SK-N-SH (cell line): ENCODE measurements at regions not wholly inside any gene's neighbourhood (a gene's known extent, or its start where the extent isn't known, plus 50 kb on each side); places are given as distances from the start of the nearest gene placed in this dataset.

ENCODE experiments used
- CTCF ChIA-PET: fragments of 300-600, 350-600 bp; formaldehyde crosslinking; extraction: SDS; loops from one replicate; lab custom pipeline; 2021; lab: Yijun Ruan, JAX
- POLR2A ChIA-PET: fragments of 350-600 bp; sonication (Branson Sonifier 250); formaldehyde crosslinking; extraction: SDS; loops from one replicate; lab custom pipeline; 2020; ENCODE audit warnings: antibody characterized with exemption, inconsistent platforms; lab: Yijun Ruan, JAX
- DNase-seq: peaks from one replicate; pipeline ENCODE4 v3.0.0; 2012
- H2AFZ ChIP-seq: fragments of 200-600 bp; sonication (generic); 2 replicates; pipeline ENCODE4 v1.8.1; 2016; ENCODE audit warnings: antibody characterized with exemption, mild to moderate bottlenecking, low read depth
- H3F3A ChIP-seq: fragments of 200-600 bp; sonication (generic); replicated peaks from 2 replicates; pipeline ENCODE3; 2016; ENCODE audit warnings: antibody characterized with exemption, mild to moderate bottlenecking; ENCODE audit not compliant: insufficient read depth
- H3K27ac ChIP-seq, 2 experiments: fragments of 200-500 bp in 1 of 2; fragments of 200-600 bp in 1 of 2; sonication (Bioruptor generic) in 1 of 2; sonication (generic), shearing (Covaris generic) in 1 of 2; 2 replicates each; pipeline versions ENCODE4 v1.5.1 to v1.6.1; 2014 to 2016; ENCODE audit warnings: low read depth in 2 of 2, inconsistent platforms in 1 of 2, low read length in 1 of 2, mild to moderate bottlenecking in 1 of 2, mixed read lengths in 1 of 2
- H3K27me3 ChIP-seq: fragments of 200-600 bp; sonication (generic), shearing (Covaris generic); 2 replicates; pipeline ENCODE4 v1.6.1; 2016; ENCODE audit warnings: mixed run types; ENCODE audit not compliant: insufficient read depth
- H3K36me3 ChIP-seq, 2 experiments: fragments of 200-500 bp in 1 of 2; fragments of 200-600 bp in 1 of 2; sonication (Bioruptor generic) in 1 of 2; sonication (generic) in 1 of 2; replicated peaks in 1 of 2; 2 replicates each; pipeline versions ENCODE3 to v1.5.1; 2014 to 2016; ENCODE audit warnings: low read length in 1 of 2, mild to moderate bottlenecking in 1 of 2; ENCODE audit not compliant: insufficient read depth in 2 of 2, control insufficient read depth in 1 of 2
- H3K4me1 ChIP-seq, 2 experiments: fragments of 200-500 bp in 1 of 2; fragments of 200-600 bp in 1 of 2; sonication (Bioruptor generic) in 1 of 2; sonication (generic), shearing (Covaris generic) in 1 of 2; 2 replicates each; pipeline versions ENCODE4 v1.5.1 to v1.6.1; 2014 to 2016; ENCODE audit warnings: low read depth in 1 of 2, low read length in 1 of 2, mixed run types in 1 of 2; ENCODE audit not compliant: insufficient read depth in 2 of 2, control insufficient read depth in 1 of 2
- H3K4me2 ChIP-seq: fragments of 200-600 bp; sonication (generic), shearing (Covaris generic); 2 replicates; pipeline ENCODE4 v1.6.1; 2017; ENCODE audit warnings: mixed run types
- H3K4me3 ChIP-seq, 2 experiments: fragments of 200-500 bp in 1 of 2; fragments of 200-600 bp in 1 of 2; sonication (Bioruptor generic) in 1 of 2; sonication (generic), shearing (Covaris generic) in 1 of 2; 2 replicates each; pipeline versions ENCODE4 v1.5.1 to v1.8.1; 2014 to 2016; ENCODE audit warnings: low read depth in 2 of 2, inconsistent platforms in 1 of 2, low read length in 1 of 2, mild to moderate bottlenecking in 1 of 2, mixed read lengths in 1 of 2, moderate library complexity in 1 of 2
- H3K79me2 ChIP-seq: fragments of 200-600 bp; sonication (generic); 2 replicates; pipeline ENCODE4 v1.8.1; 2017; ENCODE audit warnings: mild to moderate bottlenecking; ENCODE audit not compliant: insufficient read depth
- H3K9ac ChIP-seq: fragments of 200-600 bp; sonication (generic); 2 replicates; pipeline ENCODE4 v1.6.1; 2017; ENCODE audit warnings: mixed run types
- H3K9me2 ChIP-seq: fragments of 200-600 bp; sonication (generic); 2 replicates; pipeline ENCODE4 v1.6.1; 2017; ENCODE audit warnings: mixed run types
- H3K9me3 ChIP-seq: fragments of 200-600 bp; sonication (generic); 2 replicates; pipeline ENCODE4 v1.6.1; 2017; ENCODE audit warnings: mixed run types, mild to moderate bottlenecking, moderate library complexity
- H4K20me1 ChIP-seq: fragments of 200-600 bp; sonication (generic); 2 replicates; pipeline ENCODE4 v1.6.1; 2017; ENCODE audit warnings: mild to moderate bottlenecking, mixed run types; ENCODE audit not compliant: insufficient read depth
- EZH2phosphoT487 ChIP-seq: fragments of 200-600 bp; sonication (generic); IDR thresholded peaks from 2 replicates; pipeline ENCODE4 v1.6.1; 2017; ENCODE audit warnings: low read depth, mixed run types, mild to moderate bottlenecking, antibody characterized with exemption, moderate library complexity, borderline replicate concordance
- GATA2 ChIP-seq: sonication (generic); formaldehyde crosslinking; IDR thresholded peaks from 2 replicates; pipeline ENCODE4 v1.5.0; 2020; ENCODE audit warnings: mild to moderate bottlenecking, missing genetic modification reagents
- IRF3 ChIP-seq: fragments of 150-350 bp; IDR thresholded peaks from 2 replicates; pipeline ENCODE4 v1.6.1; 2016; ENCODE audit warnings: mild to moderate bottlenecking, low read depth, low read length
- MEF2A ChIP-seq: IDR thresholded peaks from 2 replicates; pipeline ENCODE4 v1.4.0; 2012; ENCODE audit warnings: low read depth, borderline replicate concordance
- NFIC ChIP-seq: IDR thresholded peaks from 2 replicates; pipeline ENCODE4 v1.4.0; 2012; ENCODE audit warnings: borderline replicate concordance
- NRF1 ChIP-seq: IDR thresholded peaks from 2 replicates; pipeline ENCODE4 v1.6.1; 2012; ENCODE audit warnings: low read depth, mild to moderate bottlenecking, low read length
- POLR2AphosphoS5 ChIP-seq: IDR thresholded peaks from 2 replicates; pipeline ENCODE4 v1.6.1; 2012; ENCODE audit warnings: low read depth, low read length
- RCOR1 ChIP-seq: fragments of 150-350 bp; IDR thresholded peaks from 2 replicates; pipeline ENCODE4 v1.6.1; 2017; ENCODE audit warnings: antibody characterized with exemption, low read length
- RXRA ChIP-seq: IDR thresholded peaks from 2 replicates; pipeline ENCODE4 v1.4.0; 2012; ENCODE audit warnings: low read depth, mild to moderate bottlenecking, borderline replicate concordance
- SIN3A ChIP-seq: IDR thresholded peaks from 2 replicates; pipeline ENCODE4 v1.6.1; 2012; ENCODE audit warnings: low read depth, mild to moderate bottlenecking, low read length, moderate library complexity, borderline replicate concordance
- TCF12 ChIP-seq: IDR thresholded peaks from 2 replicates; pipeline ENCODE4 v1.4.0; 2012
- TEAD4 ChIP-seq: IDR thresholded peaks from 2 replicates; pipeline ENCODE4 v1.4.0; 2012; ENCODE audit warnings: mild to moderate bottlenecking, borderline replicate concordance; ENCODE audit not compliant: insufficient read depth
- USF2 ChIP-seq: fragments of 150-350 bp; IDR thresholded peaks from 2 replicates; pipeline ENCODE4 v1.6.1; 2017; ENCODE audit warnings: antibody characterized with exemption, low read length, low read depth, borderline replicate concordance
- ZBTB33 ChIP-seq: IDR thresholded peaks from 2 replicates; pipeline ENCODE4 v1.4.0; 2012; ENCODE audit warnings: low read depth, borderline replicate concordance
- WGBS: methylation state at CpG from one replicate; pipeline ENCODE4 v1.1.6; 2017; ENCODE audit warnings: low lambda C conversion rate; 5-methylcytosine and 5-hydroxymethylcytosine counted together
- TF ChIP-seq, protein P1 (sequence below): IDR thresholded peaks from 2 replicates; pipeline ENCODE4 v1.6.1; 2012; ENCODE audit warnings: mild to moderate bottlenecking, low read depth, low read length, moderate library complexity
- TF ChIP-seq, protein P2 (sequence below): fragments of 200-600 bp; sonication (generic); IDR thresholded peaks from 2 replicates; pipeline ENCODE4 v1.6.1; 2017; ENCODE audit warnings: antibody characterized with exemption, mild to moderate bottlenecking, moderate library complexity

DNA sequence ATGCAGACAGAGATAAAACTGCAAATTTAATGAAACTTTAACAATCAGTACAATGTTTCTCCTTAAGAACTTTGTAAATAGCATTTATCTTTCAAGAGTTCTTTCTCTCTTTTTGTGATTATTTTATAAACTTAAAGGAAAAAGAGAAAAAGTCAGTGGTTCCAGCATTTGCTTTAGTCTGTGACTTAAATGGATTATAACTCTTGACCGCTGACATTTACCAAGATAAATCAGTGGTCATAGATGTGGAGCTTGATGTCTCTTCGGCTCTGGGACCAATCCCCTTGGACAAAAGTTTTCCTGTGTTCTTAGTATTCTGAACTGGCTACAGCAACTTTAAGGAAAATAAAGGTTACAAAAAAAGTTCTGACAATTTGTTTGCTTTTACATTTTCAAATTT, 162.6 kb downstream of the TM9SF2 start:
- ChIA-PET POLR2A (no interaction called here), CTCF (interaction anchor here (0.8 to 1.3 kb wide), 4 partner anchors 9 to 571 kb away, joined by 3 to 4 read pairs (median 3); no protein-coding TSS in a partner anchor)
- Histone ChIP-seq H3K27me3 (peaks cover 13% of the 10 kb centered on the region; the same call in 1 of the 2 replicates), H3K9ac (no peak overlapping the region), H3K4me1 (peaks cover 0 to 6% of the 10 kb centered on the region in 2 experiments; a peak in 3 of 4 replicates), H3K4me3 (no peak overlapping the region), H3K79me2 (no peaks in the 10 kb centered on the region), H4K20me1 (no peaks in the 10 kb centered on the region), H3K27ac (no peak overlapping the region), H3K4me2 (no peak overlapping the region), H3K9me3 (no peaks in the 10 kb centered on the region), H3F3A (no peaks in the 10 kb centered on the region), H2AFZ (no peak overlapping the region), H3K9me2 (no peaks in the 10 kb centered on the region), H3K36me3 (no peaks in the 10 kb centered on the region)
- TF ChIP-seq, protein P1, sequence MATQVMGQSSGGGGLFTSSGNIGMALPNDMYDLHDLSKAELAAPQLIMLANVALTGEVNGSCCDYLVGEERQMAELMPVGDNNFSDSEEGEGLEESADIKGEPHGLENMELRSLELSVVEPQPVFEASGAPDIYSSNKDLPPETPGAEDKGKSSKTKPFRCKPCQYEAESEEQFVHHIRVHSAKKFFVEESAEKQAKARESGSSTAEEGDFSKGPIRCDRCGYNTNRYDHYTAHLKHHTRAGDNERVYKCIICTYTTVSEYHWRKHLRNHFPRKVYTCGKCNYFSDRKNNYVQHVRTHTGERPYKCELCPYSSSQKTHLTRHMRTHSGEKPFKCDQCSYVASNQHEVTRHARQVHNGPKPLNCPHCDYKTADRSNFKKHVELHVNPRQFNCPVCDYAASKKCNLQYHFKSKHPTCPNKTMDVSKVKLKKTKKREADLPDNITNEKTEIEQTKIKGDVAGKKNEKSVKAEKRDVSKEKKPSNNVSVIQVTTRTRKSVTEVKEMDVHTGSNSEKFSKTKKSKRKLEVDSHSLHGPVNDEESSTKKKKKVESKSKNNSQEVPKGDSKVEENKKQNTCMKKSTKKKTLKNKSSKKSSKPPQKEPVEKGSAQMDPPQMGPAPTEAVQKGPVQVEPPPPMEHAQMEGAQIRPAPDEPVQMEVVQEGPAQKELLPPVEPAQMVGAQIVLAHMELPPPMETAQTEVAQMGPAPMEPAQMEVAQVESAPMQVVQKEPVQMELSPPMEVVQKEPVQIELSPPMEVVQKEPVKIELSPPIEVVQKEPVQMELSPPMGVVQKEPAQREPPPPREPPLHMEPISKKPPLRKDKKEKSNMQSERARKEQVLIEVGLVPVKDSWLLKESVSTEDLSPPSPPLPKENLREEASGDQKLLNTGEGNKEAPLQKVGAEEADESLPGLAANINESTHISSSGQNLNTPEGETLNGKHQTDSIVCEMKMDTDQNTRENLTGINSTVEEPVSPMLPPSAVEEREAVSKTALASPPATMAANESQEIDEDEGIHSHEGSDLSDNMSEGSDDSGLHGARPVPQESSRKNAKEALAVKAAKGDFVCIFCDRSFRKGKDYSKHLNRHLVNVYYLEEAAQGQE = no peak
- WGBS = 50% methylated on average over 2 of the region's 2 CpGs
- DNase-seq = no peak

GRCh38 chr13:99663185-99663825, 162.0 kb downstream of the TM9SF2 start:
- H3K4me2 ChIP-seq = no peak overlapping the region
- no peaks in the 10 kb centered on the region for H3K9me2 ChIP-seq
- H2AFZ ChIP-seq = no peak overlapping the region
- 55% methylated on average over 10 of the region's 10 CpGs for WGBS
- peaks cover 0 to 6% of the 10 kb centered on the region in 2 experiments; a peak in 3 of 4 replicates for H3K4me1 ChIP-seq
- ChIA-PET CTCF (interaction anchor here (0.8 to 1.3 kb wide), 4 partner anchors 8 to 572 kb away, joined by 3 to 4 read pairs (median 3); no protein-coding TSS in a partner anchor), POLR2A (no interaction called here)
- no peak overlapping the region for H3K9ac ChIP-seq
- no peaks in the 10 kb centered on the region for H3K9me3 ChIP-seq
- DNase-seq = no peak
- H3K4me3 ChIP-seq = no peak overlapping the region
- peaks cover 13% of the 10 kb centered on the region; the same call in 1 of the 2 replicates for H3K27me3 ChIP-seq
- no peaks in the 10 kb centered on the region for H3F3A ChIP-seq
- no peak overlapping the region for H3K27ac ChIP-seq
- no peaks in the 10 kb centered on the region for H3K36me3 ChIP-seq
- no peaks in the 10 kb centered on the region for H3K79me2 ChIP-seq
- TF ChIP-seq MEF2A = no peak
- TF ChIP-seq POLR2AphosphoS5 = no peak
- no peak for TF ChIP-seq RCOR1
- TF ChIP-seq TCF12 = no peak
- no peak for TF ChIP-seq NRF1
- TF ChIP-seq SIN3A = no peak
- TF ChIP-seq IRF3 = no peak
- TF ChIP-seq, protein P2, sequence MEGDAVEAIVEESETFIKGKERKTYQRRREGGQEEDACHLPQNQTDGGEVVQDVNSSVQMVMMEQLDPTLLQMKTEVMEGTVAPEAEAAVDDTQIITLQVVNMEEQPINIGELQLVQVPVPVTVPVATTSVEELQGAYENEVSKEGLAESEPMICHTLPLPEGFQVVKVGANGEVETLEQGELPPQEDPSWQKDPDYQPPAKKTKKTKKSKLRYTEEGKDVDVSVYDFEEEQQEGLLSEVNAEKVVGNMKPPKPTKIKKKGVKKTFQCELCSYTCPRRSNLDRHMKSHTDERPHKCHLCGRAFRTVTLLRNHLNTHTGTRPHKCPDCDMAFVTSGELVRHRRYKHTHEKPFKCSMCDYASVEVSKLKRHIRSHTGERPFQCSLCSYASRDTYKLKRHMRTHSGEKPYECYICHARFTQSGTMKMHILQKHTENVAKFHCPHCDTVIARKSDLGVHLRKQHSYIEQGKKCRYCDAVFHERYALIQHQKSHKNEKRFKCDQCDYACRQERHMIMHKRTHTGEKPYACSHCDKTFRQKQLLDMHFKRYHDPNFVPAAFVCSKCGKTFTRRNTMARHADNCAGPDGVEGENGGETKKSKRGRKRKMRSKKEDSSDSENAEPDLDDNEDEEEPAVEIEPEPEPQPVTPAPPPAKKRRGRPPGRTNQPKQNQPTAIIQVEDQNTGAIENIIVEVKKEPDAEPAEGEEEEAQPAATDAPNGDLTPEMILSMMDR = no peak
- TF ChIP-seq NFIC = no peak
- no peak for TF ChIP-seq ZBTB33
- no peak for TF ChIP-seq GATA2 (CRISPR knock-in tag)
- TF ChIP-seq EZH2phosphoT487 = no peak
- no peak for TF ChIP-seq RXRA
- no peak for TF ChIP-seq USF2
- TF ChIP-seq TEAD4 = no peak
- no peaks in the 10 kb centered on the region for H4K20me1 ChIP-seq
